ENCODE measurements at regions not wholly inside any gene's neighbourhood (a gene's known extent, or its start where the extent isn't known, plus 50 kb on each side); places are given as distances from the start of the nearest gene placed in this dataset.
"Not testable (repeated sequence)": the region's sequence is repeated elsewhere in the genome, so short reads cannot be mapped to it uniquely, and the experiment has no call there.

DNA sequence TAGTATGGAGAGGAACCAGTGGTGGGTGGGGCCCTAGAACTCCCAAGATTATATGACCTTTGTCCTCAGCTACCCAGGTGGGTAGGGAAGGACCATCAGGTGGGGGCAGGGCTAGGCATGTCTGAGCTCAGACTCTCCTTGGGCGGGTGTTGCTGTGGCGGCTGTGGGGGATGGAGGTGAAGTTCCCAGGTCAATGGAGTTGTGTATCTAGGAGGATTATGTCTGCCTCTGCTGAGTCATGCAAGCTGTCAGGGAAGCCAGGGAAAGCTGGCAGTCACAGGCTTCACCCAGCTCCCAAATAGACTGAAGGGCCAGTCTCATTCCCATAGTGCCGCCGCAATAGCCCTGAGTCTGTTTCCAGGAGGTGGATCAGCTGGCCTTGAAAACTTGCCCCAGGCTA is 139.7 kb upstream of the CFAP20DC start:
- Histone ChIP-seq H3K36me3 (ENCODE audit: insufficient read depth) (no peaks in the 10 kb centered on the region), H3K4me3 (ENCODE audit: low read depth, low read length) (no peak overlapping the region), H3K4me1 (ENCODE audit: insufficient read depth) (no peaks in the 10 kb centered on the region), H3K27ac (ENCODE audit: low read depth) (no peak overlapping the region)
- no peak for DNase-seq (ENCODE audit: extremely low spot score)
- WGBS: 82% methylated on average over 4 of the region's 4 CpGs

- Histone ChIP-seq H3K36me3 (ENCODE audit: insufficient read depth) (no peaks in the 10 kb centered on the region), H3K27ac (ENCODE audit: low read depth) (no peak overlapping the region), H3K4me3 (ENCODE audit: low read depth, low read length) (no peak overlapping the region), H3K4me1 (ENCODE audit: insufficient read depth) (no peaks in the 10 kb centered on the region)
- no peak for DNase-seq (ENCODE audit: extremely low spot score)
- 76% methylated on average over 1 of the region's 1 CpG for WGBS
Measured at GRCh38 chr3:59186725-59187124, 136.9 kb upstream of the CFAP20DC start.

- H3K4me3 ChIP-seq (ENCODE audit: low read depth, low read length): no peak overlapping the region
- 51% methylated on average over 3 of the region's 3 CpGs for WGBS
- H3K4me1 ChIP-seq (ENCODE audit: insufficient read depth): no peaks in the 10 kb centered on the region
- no peak for DNase-seq (ENCODE audit: extremely low spot score)
- H3K36me3 ChIP-seq (ENCODE audit: insufficient read depth): no peaks in the 10 kb centered on the region
- H3K27ac ChIP-seq (ENCODE audit: low read depth): no peak overlapping the region
Measured at GRCh38 chr3:59185591-59186369, 136.0 kb upstream of the CFAP20DC start.

DNA sequence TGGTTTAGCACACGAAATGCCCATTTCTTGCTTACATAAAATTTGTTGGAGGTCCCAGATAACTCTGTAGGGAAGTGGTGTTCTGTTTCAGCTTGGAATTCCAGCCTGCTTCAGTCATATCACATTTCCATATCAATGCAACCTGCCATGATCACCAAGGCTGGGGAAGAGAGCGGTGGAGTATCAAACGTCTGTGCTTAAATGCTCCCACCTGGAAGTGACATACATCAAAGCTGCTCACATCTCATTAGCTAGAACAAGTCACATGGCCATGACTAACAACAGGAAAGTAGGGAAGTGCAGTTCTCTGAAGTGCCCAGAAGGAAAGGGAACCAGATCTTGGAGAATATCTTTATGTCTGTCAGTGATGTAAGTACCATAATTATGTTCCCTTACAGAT is 130.2 kb upstream of the CFAP20DC start:
- Histone ChIP-seq H3K27ac (ENCODE audit: low read depth) (no peak overlapping the region), H3K4me3 (ENCODE audit: low read depth, low read length) (no peak overlapping the region), H3K36me3 (ENCODE audit: insufficient read depth) (no peaks in the 10 kb centered on the region), H3K4me1 (ENCODE audit: insufficient read depth) (no peaks in the 10 kb centered on the region)
- DNase-seq (ENCODE audit: extremely low spot score): no peak
- 62% methylated on average over 3 of the region's 3 CpGs for WGBS

DNA sequence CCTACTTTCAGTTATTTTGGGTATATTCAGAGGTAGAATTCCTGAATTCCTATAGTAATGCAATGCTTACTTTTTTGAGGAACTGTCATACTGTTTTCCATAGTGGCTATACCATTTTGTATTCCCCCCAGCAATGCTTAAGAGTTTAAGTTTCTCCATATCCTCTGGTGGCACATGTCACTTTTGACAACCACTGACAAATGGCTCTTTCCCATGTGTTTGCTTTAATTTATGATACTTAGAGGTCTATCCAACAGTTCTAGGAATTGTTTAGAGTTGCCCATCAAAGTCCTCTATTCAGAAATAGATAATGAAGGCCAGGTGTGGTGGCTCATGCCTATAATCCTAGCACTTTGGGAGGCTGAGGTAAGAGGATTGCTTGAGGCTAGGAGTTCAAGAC is 128.9 kb upstream of the CFAP20DC start:
- DNase-seq (ENCODE audit: extremely low spot score): no peak
- H3K4me3 ChIP-seq (ENCODE audit: low read depth, low read length): no peak overlapping the region
- H3K4me1 ChIP-seq (ENCODE audit: insufficient read depth): no peaks in the 10 kb centered on the region
- H3K27ac ChIP-seq (ENCODE audit: low read depth): no peak overlapping the region
- H3K36me3 ChIP-seq (ENCODE audit: insufficient read depth): no peaks in the 10 kb centered on the region

- no peak for DNase-seq (ENCODE audit: extremely low spot score)
- Histone ChIP-seq H3K4me3 (ENCODE audit: low read depth, low read length) (no peak overlapping the region), H3K4me1 (ENCODE audit: insufficient read depth) (no peaks in the 10 kb centered on the region), H3K27ac (ENCODE audit: low read depth) (no peak overlapping the region), H3K36me3 (ENCODE audit: insufficient read depth) (no peaks in the 10 kb centered on the region)
- WGBS: 86% methylated on average over 1 of the region's 1 CpG
Measured at GRCh38 chr3:59171491-59171890, 121.7 kb upstream of the CFAP20DC start.

- H3K4me1 ChIP-seq (ENCODE audit: insufficient read depth): not testable (repeated sequence)
- 90% methylated on average over 3 of the region's 3 CpGs for WGBS
Measured at GRCh38 chr3:59170166-59170565, 120.3 kb upstream of the CFAP20DC start.

GRCh38 chr3:59167756-59168155 is 117.9 kb upstream of the CFAP20DC start:
- DNase-seq (ENCODE audit: extremely low spot score): no peak
- Histone ChIP-seq H3K36me3 (ENCODE audit: insufficient read depth) (no peaks in the 10 kb centered on the region), H3K4me3 (ENCODE audit: low read depth, low read length) (no peak overlapping the region), H3K4me1 (ENCODE audit: insufficient read depth) (no peaks in the 10 kb centered on the region), H3K27ac (ENCODE audit: low read depth) (no peak overlapping the region)
- 47% methylated on average over 1 of the region's 1 CpG for WGBS

More at GRCh38 chr3:59170166-59170565, 120.3 kb upstream of the CFAP20DC start:
- H3K36me3 ChIP-seq (ENCODE audit: insufficient read depth); H3K4me3 ChIP-seq (ENCODE audit: low read depth, low read length); H3K27ac ChIP-seq (ENCODE audit: low read depth); DNase-seq (ENCODE audit: extremely low spot score): not testable (repeated sequence)

GRCh38 chr3:59163953-59164352 is 114.1 kb upstream of the CFAP20DC start:
- Histone ChIP-seq H3K4me1 (ENCODE audit: insufficient read depth) (no peaks in the 10 kb centered on the region), H3K27ac (ENCODE audit: low read depth) (no peak overlapping the region), H3K4me3 (ENCODE audit: low read depth, low read length) (no peak overlapping the region), H3K36me3 (ENCODE audit: insufficient read depth) (no peaks in the 10 kb centered on the region)
- no peak for DNase-seq (ENCODE audit: extremely low spot score)
- 90% methylated on average over 2 of the region's 2 CpGs for WGBS

- no peak overlapping the region for H3K27ac ChIP-seq (ENCODE audit: low read depth)
- DNase-seq (ENCODE audit: extremely low spot score): no peak
- H3K4me3 ChIP-seq (ENCODE audit: low read depth, low read length): no peak overlapping the region
- H3K4me1 ChIP-seq (ENCODE audit: insufficient read depth): no peaks in the 10 kb centered on the region
- whole genome bisulfite sequencing: 92% methylated on average over 7 of the region's 7 CpGs
- H3K36me3 ChIP-seq (ENCODE audit: insufficient read depth): no peaks in the 10 kb centered on the region
Measured at GRCh38 chr3:59161048-59161447, 111.2 kb upstream of the CFAP20DC start.

- H3K27ac ChIP-seq (ENCODE audit: low read depth): no peak overlapping the region
- no peaks in the 10 kb centered on the region for H3K36me3 ChIP-seq (ENCODE audit: insufficient read depth)
- no peak for DNase-seq (ENCODE audit: extremely low spot score)
- WGBS: 90% methylated on average over 4 of the region's 4 CpGs
- H3K4me1 ChIP-seq (ENCODE audit: insufficient read depth): no peaks in the 10 kb centered on the region
- H3K4me3 ChIP-seq (ENCODE audit: low read depth, low read length): no peak overlapping the region
Measured at GRCh38 chr3:59160133-59160746, 110.4 kb upstream of the CFAP20DC start.

DNA sequence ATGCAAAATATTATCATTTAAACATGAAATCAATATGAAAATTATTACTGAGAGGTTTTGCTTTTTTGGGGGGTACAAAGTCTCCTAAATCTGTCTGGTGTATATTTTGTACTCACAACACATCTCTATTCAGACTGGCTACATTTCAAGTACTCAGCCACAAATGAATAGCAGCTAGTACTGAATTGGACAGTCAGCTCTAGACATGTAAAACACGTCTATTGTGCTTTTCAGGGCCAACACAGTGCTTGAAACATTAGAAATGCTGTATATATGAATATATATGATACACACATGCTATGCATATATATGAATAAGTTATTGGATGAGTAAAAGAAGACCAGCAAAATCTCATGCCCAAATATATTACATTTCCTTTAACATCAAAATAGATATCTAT is 103.8 kb upstream of the CFAP20DC start:
- Histone ChIP-seq H3K27ac (ENCODE audit: low read depth) (no peak overlapping the region), H3K4me3 (ENCODE audit: low read depth, low read length) (no peak overlapping the region), H3K4me1 (ENCODE audit: insufficient read depth) (no peaks in the 10 kb centered on the region), H3K36me3 (ENCODE audit: insufficient read depth) (no peaks in the 10 kb centered on the region)
- WGBS: 54% methylated on average over 1 of the region's 1 CpG
- no peak for DNase-seq (ENCODE audit: extremely low spot score)

DNA sequence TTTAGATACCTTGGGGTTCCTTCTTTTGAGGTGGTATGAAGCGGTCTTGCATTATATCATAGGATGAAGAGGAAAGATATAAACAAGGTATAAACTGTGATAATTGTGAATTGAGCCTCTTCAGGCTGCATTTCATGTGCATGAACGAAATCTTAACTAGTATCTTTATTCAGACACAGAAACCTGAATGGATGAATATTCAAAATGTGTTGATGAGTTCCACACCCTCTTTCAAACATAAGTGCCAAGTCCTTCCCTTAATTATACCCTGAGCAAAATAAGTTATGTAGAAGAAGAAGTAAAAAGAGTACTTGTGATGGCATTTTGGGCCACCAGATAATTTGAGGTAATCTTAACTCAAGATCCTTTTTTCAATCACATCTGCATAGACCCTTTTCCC is 103.1 kb upstream of the CFAP20DC start:
- no peak overlapping the region for H3K4me3 ChIP-seq (ENCODE audit: low read depth, low read length)
- no peaks in the 10 kb centered on the region for H3K4me1 ChIP-seq (ENCODE audit: insufficient read depth)
- no peak overlapping the region for H3K27ac ChIP-seq (ENCODE audit: low read depth)
- 80% methylated on average over 2 of the region's 2 CpGs for WGBS
- DNase-seq (ENCODE audit: extremely low spot score): no peak
- no peaks in the 10 kb centered on the region for H3K36me3 ChIP-seq (ENCODE audit: insufficient read depth)

- WGBS: 58% methylated on average over 3 of the region's 3 CpGs
- Histone ChIP-seq H3K27ac (ENCODE audit: low read depth) (no peak overlapping the region), H3K4me3 (ENCODE audit: low read depth, low read length) (no peak overlapping the region), H3K36me3 (ENCODE audit: insufficient read depth) (no peaks in the 10 kb centered on the region), H3K4me1 (ENCODE audit: insufficient read depth) (no peaks in the 10 kb centered on the region)
- DNase-seq (ENCODE audit: extremely low spot score): no peak
Measured at GRCh38 chr3:59150039-59150438, 100.2 kb upstream of the CFAP20DC start.

Measured in urinary bladder (tissue), 3 donors.